ENCODE measurements at regions not wholly inside any gene's neighbourhood (a gene's known extent, or its start where the extent isn't known, plus 50 kb on each side); places are given as distances from the start of the nearest gene placed in this dataset.

DNA sequence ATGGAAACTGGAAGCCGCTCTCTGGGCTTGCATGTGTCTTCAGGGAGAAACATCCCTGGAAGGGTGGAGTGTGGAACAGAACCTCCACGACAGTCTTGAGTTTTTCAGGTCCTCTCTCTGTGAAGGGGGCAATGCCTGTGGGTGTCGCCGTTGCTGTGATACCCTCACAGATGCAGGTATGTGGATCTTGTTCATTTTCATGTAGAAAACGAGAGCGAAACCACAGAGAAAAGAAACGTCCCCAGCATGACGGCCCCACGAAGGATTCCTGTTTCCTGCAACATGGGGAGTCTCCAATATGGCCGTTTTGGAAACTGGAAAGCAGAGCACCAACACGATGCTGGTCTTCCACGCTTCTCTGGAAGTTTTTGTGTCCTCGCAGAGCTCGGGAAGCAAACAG lies 187.9 kb downstream of the ALG10 start:
- intact Hi-C loops (cut with DNase I): no loop called here
- Histone ChIP-seq H3K4me1 (no peaks in the 10 kb centered on the region), H3K27me3 (no peaks in the 10 kb centered on the region), H3K9me3 (no peaks in the 10 kb centered on the region), H3K36me3 (no peaks in the 10 kb centered on the region), H3K27ac (no peak overlapping the region), H3K4me3 (no peak overlapping the region)
- 30% methylated on average over 7 of the region's 14 CpGs for WGBS (ENCODE audit: insufficient coverage, low coverage, low lambda C conversion rate, missing lambda C conversion rate)
- ATAC-seq (no peak), DNase-seq (no peak)
- no peak for TF ChIP-seq POLR2A (IDR thresholded peaks at IDR 0.05)
- TF ChIP-seq, protein P1, sequence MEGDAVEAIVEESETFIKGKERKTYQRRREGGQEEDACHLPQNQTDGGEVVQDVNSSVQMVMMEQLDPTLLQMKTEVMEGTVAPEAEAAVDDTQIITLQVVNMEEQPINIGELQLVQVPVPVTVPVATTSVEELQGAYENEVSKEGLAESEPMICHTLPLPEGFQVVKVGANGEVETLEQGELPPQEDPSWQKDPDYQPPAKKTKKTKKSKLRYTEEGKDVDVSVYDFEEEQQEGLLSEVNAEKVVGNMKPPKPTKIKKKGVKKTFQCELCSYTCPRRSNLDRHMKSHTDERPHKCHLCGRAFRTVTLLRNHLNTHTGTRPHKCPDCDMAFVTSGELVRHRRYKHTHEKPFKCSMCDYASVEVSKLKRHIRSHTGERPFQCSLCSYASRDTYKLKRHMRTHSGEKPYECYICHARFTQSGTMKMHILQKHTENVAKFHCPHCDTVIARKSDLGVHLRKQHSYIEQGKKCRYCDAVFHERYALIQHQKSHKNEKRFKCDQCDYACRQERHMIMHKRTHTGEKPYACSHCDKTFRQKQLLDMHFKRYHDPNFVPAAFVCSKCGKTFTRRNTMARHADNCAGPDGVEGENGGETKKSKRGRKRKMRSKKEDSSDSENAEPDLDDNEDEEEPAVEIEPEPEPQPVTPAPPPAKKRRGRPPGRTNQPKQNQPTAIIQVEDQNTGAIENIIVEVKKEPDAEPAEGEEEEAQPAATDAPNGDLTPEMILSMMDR (IDR thresholded peaks at IDR 0.05): no peak

DNA sequence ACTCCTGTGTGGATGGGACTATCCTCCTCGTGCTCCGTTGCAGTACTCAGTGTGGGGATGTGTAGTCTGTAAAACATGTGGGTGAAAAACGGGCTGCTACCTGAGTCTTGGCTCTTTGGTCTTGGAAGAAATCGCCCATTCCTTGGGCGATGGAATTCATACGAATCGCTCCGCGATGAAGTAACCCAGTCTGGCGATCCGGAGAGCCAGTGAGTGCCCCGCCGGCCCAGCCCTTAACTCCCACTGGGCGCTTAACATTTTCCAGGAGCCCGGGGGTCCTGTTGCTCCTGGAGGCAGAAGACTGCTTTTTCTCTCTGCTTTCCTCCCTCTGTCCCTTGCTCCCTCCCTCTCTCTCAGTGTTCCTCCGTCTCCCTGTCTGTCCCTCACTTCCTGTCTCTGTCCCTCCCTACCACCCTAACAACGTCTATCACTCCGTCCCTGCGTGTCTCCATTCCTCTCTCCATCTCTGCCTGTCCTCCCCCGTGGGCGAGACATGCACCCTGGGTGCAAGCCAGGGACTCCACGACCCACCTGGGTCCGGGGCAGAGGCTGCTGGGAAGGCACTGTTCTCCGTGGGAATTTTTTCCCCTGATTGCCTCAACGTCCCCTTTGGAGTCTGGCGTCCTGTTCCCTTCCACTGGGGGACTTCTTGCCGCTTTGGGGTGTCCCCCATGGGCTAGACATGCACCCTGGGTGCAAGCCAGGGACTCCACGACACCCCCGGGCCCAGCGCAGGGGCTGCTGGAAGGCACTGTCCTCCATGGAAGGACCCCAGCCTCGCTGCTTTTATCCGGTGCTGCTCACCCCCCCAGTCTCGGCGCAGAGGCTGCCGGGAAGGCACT lies 188.6 kb downstream of the ALG10 start:
- Histone ChIP-seq H3K27ac (no peak overlapping the region), H3K36me3 (no peaks in the 10 kb centered on the region), H3K4me3 (no peak overlapping the region), H3K27me3 (no peaks in the 10 kb centered on the region), H3K4me1 (no peaks in the 10 kb centered on the region), H3K9me3 (no peaks in the 10 kb centered on the region)
- ATAC-seq: no peak
- WGBS (ENCODE audit: insufficient coverage, low coverage, low lambda C conversion rate, missing lambda C conversion rate): 70% methylated on average over 19 of the region's 35 CpGs
- no peak for DNase-seq
- TF ChIP-seq, protein P1 (IDR thresholded peaks at IDR 0.05): no peak
- no peak for TF ChIP-seq POLR2A (IDR thresholded peaks at IDR 0.05)
- intact Hi-C loops (cut with DNase I): no loop called here

DNA sequence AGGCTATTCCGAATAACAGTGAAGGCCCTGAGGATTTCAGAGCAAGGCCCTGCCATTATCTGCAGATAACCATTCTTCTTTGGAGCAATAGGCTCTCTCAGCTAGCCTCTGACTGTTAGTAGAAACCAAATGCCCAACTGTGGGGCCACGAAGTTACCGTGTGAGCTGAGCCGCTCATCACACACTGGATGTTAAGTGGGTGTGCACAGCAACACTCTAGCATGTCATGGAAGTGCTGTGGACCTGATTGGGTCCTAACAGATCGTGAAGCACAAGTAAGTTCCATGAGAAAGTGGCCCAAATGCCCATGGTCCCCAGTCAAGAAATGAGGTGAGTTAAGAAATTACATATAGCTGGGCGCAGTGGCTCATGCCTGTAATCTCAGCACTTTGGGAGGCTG lies 190.4 kb downstream of the ALG10 start:
- Histone ChIP-seq H3K4me3 (no peak overlapping the region), H3K9me3 (no peaks in the 10 kb centered on the region), H3K4me1 (no peaks in the 10 kb centered on the region), H3K36me3 (no peaks in the 10 kb centered on the region), H3K27me3 (no peaks in the 10 kb centered on the region), H3K27ac (no peak overlapping the region)
- ATAC-seq: no peak
- 60% methylated on average over 3 of the region's 6 CpGs for WGBS (ENCODE audit: insufficient coverage, low coverage, low lambda C conversion rate, missing lambda C conversion rate)
- no peak for DNase-seq
- intact Hi-C loops (cut with DNase I): no loop called here
- TF ChIP-seq POLR2A (IDR thresholded peaks at IDR 0.05): no peak
- TF ChIP-seq, protein P1 (IDR thresholded peaks at IDR 0.05): no peak

DNA sequence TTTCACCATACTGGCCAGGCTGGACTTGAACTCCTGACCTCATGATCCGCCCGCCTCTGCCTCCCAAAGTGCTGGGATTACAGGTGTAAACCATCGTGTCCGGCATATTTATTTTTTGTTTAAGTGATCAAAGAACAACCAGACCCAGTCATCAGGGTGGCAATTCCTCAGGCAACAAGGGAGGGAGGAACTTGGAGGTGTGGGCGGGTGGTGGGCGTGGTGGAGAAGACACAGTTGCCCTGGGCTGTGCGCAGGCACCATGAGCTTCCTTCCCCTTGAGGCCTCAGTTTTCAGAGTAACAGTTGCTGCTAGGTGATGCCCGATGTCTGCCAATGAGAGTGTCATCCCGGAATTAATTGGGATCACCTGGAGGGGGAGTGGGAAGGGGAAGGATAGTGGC lies 191.7 kb downstream of the ALG10 start:
- Histone ChIP-seq H3K36me3 (no peaks in the 10 kb centered on the region), H3K4me3 (no peak overlapping the region), H3K27ac (no peak overlapping the region), H3K27me3 (no peaks in the 10 kb centered on the region), H3K9me3 (no peaks in the 10 kb centered on the region), H3K4me1 (peaks cover 0 to 3% (median 0%) of the 10 kb centered on the region in 4 donors)
- intact Hi-C loops (cut with DNase I): no loop called here
- DNase-seq (no peak), ATAC-seq (no peak)
- TF ChIP-seq POLR2A (IDR thresholded peaks at IDR 0.05): no peak
- TF ChIP-seq, protein P1 (IDR thresholded peaks at IDR 0.05): no peak
- WGBS (ENCODE audit: insufficient coverage, low coverage, low lambda C conversion rate, missing lambda C conversion rate): 65% methylated on average over 7 of the region's 9 CpGs
